Esophagus squamous epithelium (tissue), 4 donors: ENCODE measurements at regions not wholly inside any gene's neighbourhood (a gene's known extent, or its start where the extent isn't known, plus 50 kb on each side); places are given as distances from the start of the nearest gene placed in this dataset.

Source experiments
- POLR2A ChIP-seq, 4 donors: fragments of 450-650 bp; IDR thresholded peaks; one replicate each; pipeline ENCODE4 v1.6.1; 2017; ENCODE audit warnings: antibody characterized with exemption in 4 of 4, mild to moderate bottlenecking in 4 of 4, moderate library complexity in 3 of 4
- TF ChIP-seq, protein P1 (sequence below), 6 experiments: fragments of 450-650 bp in 4 of 6; fragments of 200-600 bp in 2 of 6; sonication (generic) in 2 of 6; IDR thresholded peaks; one replicate each; pipeline ENCODE4 v1.5.1; 2016 to 2019; ENCODE audit warnings: antibody characterized with exemption in 6 of 6, mild to moderate bottlenecking in 4 of 6, moderate library complexity in 4 of 6

DNA sequence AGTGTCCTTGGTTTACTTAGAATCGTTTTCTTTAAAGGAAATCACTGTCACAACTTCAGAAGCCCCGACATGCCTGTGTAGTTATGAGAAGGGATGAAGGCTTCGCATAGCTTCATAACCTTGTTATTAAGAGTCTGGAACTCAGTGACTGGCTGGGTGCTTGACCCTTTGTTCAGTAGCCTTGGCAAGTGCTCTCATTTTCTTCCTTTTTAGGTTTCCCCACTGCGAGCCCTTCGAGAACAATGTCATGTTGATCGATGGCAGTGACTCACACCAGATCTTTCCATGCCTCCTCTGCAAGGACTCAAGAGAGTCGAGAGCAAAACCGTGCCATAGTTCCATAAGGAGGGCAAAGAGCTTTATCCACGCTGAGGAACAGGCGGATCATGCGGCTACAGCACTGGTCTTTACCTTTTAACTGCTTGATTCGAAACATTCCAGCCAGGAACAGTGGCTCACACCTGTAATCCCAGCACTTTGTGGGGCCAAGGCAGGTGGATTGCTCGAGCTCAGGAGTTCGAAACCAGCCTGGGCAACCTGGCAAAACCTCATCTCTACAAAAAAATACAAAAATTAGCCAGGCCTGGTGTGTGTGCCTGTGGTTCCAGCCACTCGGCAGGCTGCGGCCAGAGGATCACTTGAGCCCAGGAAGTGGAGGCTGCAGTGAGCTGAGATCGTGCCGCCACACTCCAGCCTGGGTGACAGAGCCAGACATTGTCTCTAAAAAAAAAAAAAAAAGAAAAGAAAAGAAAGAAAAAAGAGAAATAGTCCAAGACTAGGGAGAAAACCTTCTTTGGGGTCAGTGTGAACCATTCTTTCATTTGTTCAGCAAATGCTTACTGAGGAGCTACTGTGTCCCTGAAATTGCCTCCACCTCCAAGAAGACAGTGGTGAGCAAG lies 95.4 kb upstream of the ERRFI1 start:
- no peak for TF ChIP-seq POLR2A (IDR thresholded peaks at IDR 0.05)
- TF ChIP-seq, protein P1, sequence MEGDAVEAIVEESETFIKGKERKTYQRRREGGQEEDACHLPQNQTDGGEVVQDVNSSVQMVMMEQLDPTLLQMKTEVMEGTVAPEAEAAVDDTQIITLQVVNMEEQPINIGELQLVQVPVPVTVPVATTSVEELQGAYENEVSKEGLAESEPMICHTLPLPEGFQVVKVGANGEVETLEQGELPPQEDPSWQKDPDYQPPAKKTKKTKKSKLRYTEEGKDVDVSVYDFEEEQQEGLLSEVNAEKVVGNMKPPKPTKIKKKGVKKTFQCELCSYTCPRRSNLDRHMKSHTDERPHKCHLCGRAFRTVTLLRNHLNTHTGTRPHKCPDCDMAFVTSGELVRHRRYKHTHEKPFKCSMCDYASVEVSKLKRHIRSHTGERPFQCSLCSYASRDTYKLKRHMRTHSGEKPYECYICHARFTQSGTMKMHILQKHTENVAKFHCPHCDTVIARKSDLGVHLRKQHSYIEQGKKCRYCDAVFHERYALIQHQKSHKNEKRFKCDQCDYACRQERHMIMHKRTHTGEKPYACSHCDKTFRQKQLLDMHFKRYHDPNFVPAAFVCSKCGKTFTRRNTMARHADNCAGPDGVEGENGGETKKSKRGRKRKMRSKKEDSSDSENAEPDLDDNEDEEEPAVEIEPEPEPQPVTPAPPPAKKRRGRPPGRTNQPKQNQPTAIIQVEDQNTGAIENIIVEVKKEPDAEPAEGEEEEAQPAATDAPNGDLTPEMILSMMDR (IDR thresholded peaks at IDR 0.05), result no peak
